WTC11 (cell line): ENCODE measurements at regions not wholly inside any gene's neighbourhood (a gene's known extent, or its start where the extent isn't known, plus 50 kb on each side); places are given as distances from the start of the nearest gene placed in this dataset.

ENCODE experiments used
- ATAC-seq: fragments of 200-7000 bp; cut with Tn5 transposase; 2 replicates; pipeline ENCODE4 v1.10.0; 2021; ENCODE audit warnings: mild to moderate bottlenecking, moderate library complexity
- CTCF ChIA-PET: fragments of 300-600 bp; sonication (Branson Sonifier 250); formaldehyde crosslinking; loops from one replicate; lab custom pipeline; 2021; ENCODE audit warnings: antibody characterized with exemption; lab: Charles Lee
- POLR2A ChIA-PET: fragments of 350-600 bp; sonication (Branson Sonifier 250); formaldehyde crosslinking; loops from one replicate; lab custom pipeline; 2021; ENCODE audit warnings: antibody characterized with exemption; lab: Charles Lee
- DNase-seq: peaks from one replicate; pipeline ENCODE4 v3.0.0; 2021; ENCODE audit warnings: low spot score
- H3K27ac Mint-ChIP-seq: 2 replicates; pipeline ENCODE4 v1.8.0; 2021; ENCODE audit warnings: mixed read lengths
- H3K27me3 Mint-ChIP-seq: 2 replicates; pipeline ENCODE4 v1.8.0; 2021; ENCODE audit warnings: low read depth, mild to moderate bottlenecking, moderate library complexity, mixed read lengths
- H3K36me3 Mint-ChIP-seq: 2 replicates; pipeline ENCODE4 v1.8.0; 2021; ENCODE audit warnings: mixed read lengths
- H3K4me1 Mint-ChIP-seq: 2 replicates; pipeline ENCODE4 v1.8.0; 2022; ENCODE audit warnings: mixed read lengths
- H3K4me3 Mint-ChIP-seq: 2 replicates; pipeline ENCODE4 v1.8.0; 2021; ENCODE audit warnings: mild to moderate bottlenecking, moderate library complexity, mixed read lengths
- H3K9me3 Mint-ChIP-seq: 2 replicates; pipeline ENCODE4 v1.8.0; 2021; ENCODE audit warnings: mixed read lengths
- CBFB ChIP-seq: sonication (generic); formaldehyde crosslinking; IDR thresholded peaks from 2 replicates; pipeline ENCODE4 v1.8.1; 2022; ENCODE audit warnings: mild to moderate bottlenecking, low read depth, missing genetic modification reagents
- E2F5 ChIP-seq: sonication (generic); formaldehyde crosslinking; IDR thresholded peaks from 2 replicates; pipeline ENCODE4 v1.8.1; 2022; ENCODE audit warnings: mild to moderate bottlenecking, moderate library complexity, missing genetic modification reagents
- ELF4 ChIP-seq: sonication (generic); formaldehyde crosslinking; IDR thresholded peaks from 2 replicates; pipeline ENCODE4 v1.8.1; 2022; ENCODE audit warnings: low read depth, mild to moderate bottlenecking, moderate library complexity, missing genetic modification reagents
- GABPB1 ChIP-seq: sonication (generic); formaldehyde crosslinking; IDR thresholded peaks from 2 replicates; pipeline ENCODE4 v1.8.1; 2023; ENCODE audit warnings: mild to moderate bottlenecking, missing genetic modification reagents
- HMGXB4 ChIP-seq: sonication (generic); formaldehyde crosslinking; IDR thresholded peaks from 2 replicates; pipeline ENCODE4 v1.8.1; 2023; ENCODE audit warnings: mild to moderate bottlenecking, moderate library complexity, missing genetic modification reagents
- NFE2L1 ChIP-seq: sonication (generic); formaldehyde crosslinking; IDR thresholded peaks from 2 replicates; pipeline ENCODE4 v1.8.1; 2023; ENCODE audit warnings: missing genetic modification reagents
- OVOL2 ChIP-seq: fragments of 250-450 bp; sonication (Bioruptor Pico); IDR thresholded peaks from 2 replicates; pipeline ENCODE4 v1.9.0; 2021; ENCODE audit warnings: mild to moderate bottlenecking, borderline replicate concordance
- TEAD1 ChIP-seq: sonication (generic); formaldehyde crosslinking; IDR thresholded peaks from 2 replicates; pipeline ENCODE4 v1.8.0; 2022; ENCODE audit warnings: mild to moderate bottlenecking, missing genetic modification reagents
- ZNF281 ChIP-seq: sonication (generic); formaldehyde crosslinking; IDR thresholded peaks from 2 replicates; pipeline ENCODE4 v1.8.0; 2023; ENCODE audit warnings: mild to moderate bottlenecking, missing genetic modification reagents
- ZNF317 ChIP-seq: sonication (generic); formaldehyde crosslinking; IDR thresholded peaks from 2 replicates; pipeline ENCODE4 v1.8.1; 2023; ENCODE audit warnings: low read depth, mild to moderate bottlenecking, moderate library complexity, missing genetic modification reagents, borderline replicate concordance
- TF ChIP-seq, protein P1 (sequence below): sonication (generic); formaldehyde crosslinking; IDR thresholded peaks from 2 replicates; pipeline ENCODE4 v1.8.1; 2022; ENCODE audit warnings: mild to moderate bottlenecking, missing genetic modification reagents, moderate library complexity, borderline replicate concordance
- TF ChIP-seq, protein P2 (sequence below): sonication (generic); formaldehyde crosslinking; IDR thresholded peaks from 2 replicates; pipeline ENCODE4 v1.8.0; 2022; ENCODE audit warnings: mild to moderate bottlenecking, missing genetic modification reagents
- TF ChIP-seq, protein P3 (sequence below): sonication (generic); formaldehyde crosslinking; IDR thresholded peaks from 2 replicates; pipeline ENCODE4 v1.8.1; 2023; ENCODE audit warnings: mild to moderate bottlenecking, missing genetic modification reagents, borderline replicate concordance
- TF ChIP-seq, protein P4 (sequence below): sonication (generic); formaldehyde crosslinking; IDR thresholded peaks from 2 replicates; pipeline ENCODE4 v1.8.0; 2022; ENCODE audit warnings: mild to moderate bottlenecking, missing genetic modification reagents

GRCh38 chr5:125286271-125286670 is 539.8 kb upstream of the ZNF608 start:
- DNase-seq: no peak
- no peak overlapping the region for H3K4me3 Mint-ChIP-seq
- no peaks in the 10 kb centered on the region for H3K27me3 Mint-ChIP-seq
- no peaks in the 10 kb centered on the region for H3K9me3 Mint-ChIP-seq
- no peak overlapping the region for H3K27ac Mint-ChIP-seq
- H3K4me1 Mint-ChIP-seq: peaks cover 16% of the 10 kb centered on the region
- TF ChIP-seq ELF4 (CRISPR knock-in tag) (no peak), TEAD1 (no peak), ZNF317 (CRISPR knock-in tag) (no peak), ZNF281 (no peak), GABPB1 (no peak), E2F5 (CRISPR knock-in tag) (no peak), HMGXB4 (CRISPR knock-in tag) (no peak)
- TF ChIP-seq, protein P1, sequence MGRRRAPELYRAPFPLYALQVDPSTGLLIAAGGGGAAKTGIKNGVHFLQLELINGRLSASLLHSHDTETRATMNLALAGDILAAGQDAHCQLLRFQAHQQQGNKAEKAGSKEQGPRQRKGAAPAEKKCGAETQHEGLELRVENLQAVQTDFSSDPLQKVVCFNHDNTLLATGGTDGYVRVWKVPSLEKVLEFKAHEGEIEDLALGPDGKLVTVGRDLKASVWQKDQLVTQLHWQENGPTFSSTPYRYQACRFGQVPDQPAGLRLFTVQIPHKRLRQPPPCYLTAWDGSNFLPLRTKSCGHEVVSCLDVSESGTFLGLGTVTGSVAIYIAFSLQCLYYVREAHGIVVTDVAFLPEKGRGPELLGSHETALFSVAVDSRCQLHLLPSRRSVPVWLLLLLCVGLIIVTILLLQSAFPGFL (CRISPR knock-in tag): no peak
- TF ChIP-seq, protein P2, sequence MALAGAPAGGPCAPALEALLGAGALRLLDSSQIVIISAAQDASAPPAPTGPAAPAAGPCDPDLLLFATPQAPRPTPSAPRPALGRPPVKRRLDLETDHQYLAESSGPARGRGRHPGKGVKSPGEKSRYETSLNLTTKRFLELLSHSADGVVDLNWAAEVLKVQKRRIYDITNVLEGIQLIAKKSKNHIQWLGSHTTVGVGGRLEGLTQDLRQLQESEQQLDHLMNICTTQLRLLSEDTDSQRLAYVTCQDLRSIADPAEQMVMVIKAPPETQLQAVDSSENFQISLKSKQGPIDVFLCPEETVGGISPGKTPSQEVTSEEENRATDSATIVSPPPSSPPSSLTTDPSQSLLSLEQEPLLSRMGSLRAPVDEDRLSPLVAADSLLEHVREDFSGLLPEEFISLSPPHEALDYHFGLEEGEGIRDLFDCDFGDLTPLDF (CRISPR knock-in tag): no peak
- TF ChIP-seq, protein P3, sequence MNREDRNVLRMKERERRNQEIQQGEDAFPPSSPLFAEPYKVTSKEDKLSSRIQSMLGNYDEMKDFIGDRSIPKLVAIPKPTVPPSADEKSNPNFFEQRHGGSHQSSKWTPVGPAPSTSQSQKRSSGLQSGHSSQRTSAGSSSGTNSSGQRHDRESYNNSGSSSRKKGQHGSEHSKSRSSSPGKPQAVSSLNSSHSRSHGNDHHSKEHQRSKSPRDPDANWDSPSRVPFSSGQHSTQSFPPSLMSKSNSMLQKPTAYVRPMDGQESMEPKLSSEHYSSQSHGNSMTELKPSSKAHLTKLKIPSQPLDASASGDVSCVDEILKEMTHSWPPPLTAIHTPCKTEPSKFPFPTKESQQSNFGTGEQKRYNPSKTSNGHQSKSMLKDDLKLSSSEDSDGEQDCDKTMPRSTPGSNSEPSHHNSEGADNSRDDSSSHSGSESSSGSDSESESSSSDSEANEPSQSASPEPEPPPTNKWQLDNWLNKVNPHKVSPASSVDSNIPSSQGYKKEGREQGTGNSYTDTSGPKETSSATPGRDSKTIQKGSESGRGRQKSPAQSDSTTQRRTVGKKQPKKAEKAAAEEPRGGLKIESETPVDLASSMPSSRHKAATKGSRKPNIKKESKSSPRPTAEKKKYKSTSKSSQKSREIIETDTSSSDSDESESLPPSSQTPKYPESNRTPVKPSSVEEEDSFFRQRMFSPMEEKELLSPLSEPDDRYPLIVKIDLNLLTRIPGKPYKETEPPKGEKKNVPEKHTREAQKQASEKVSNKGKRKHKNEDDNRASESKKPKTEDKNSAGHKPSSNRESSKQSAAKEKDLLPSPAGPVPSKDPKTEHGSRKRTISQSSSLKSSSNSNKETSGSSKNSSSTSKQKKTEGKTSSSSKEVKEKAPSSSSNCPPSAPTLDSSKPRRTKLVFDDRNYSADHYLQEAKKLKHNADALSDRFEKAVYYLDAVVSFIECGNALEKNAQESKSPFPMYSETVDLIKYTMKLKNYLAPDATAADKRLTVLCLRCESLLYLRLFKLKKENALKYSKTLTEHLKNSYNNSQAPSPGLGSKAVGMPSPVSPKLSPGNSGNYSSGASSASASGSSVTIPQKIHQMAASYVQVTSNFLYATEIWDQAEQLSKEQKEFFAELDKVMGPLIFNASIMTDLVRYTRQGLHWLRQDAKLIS (CRISPR knock-in tag): no peak
- TF ChIP-seq, all 79 proteins: peak for 0
- CTCF ChIA-PET: no interaction called here
- ATAC-seq: no peak
- POLR2A ChIA-PET: no interaction called here
- no peaks in the 10 kb centered on the region for H3K36me3 Mint-ChIP-seq

GRCh38 chr5:125289606-125290005 is 543.2 kb upstream of the ZNF608 start:
- no peak for DNase-seq
- CTCF ChIA-PET: no interaction called here
- POLR2A ChIA-PET: no interaction called here
- Mint-ChIP-seq H3K9me3 (no peaks in the 10 kb centered on the region), H3K36me3 (no peaks in the 10 kb centered on the region), H3K4me3 (no peak overlapping the region), H3K27me3 (no peaks in the 10 kb centered on the region), H3K27ac (no peak overlapping the region), H3K4me1 (peaks cover 22% of the 10 kb centered on the region)
- TF ChIP-seq NFE2L1 (CRISPR knock-in tag) (no peak), OVOL2 (CRISPR knock-in tag) (no peak), CBFB (CRISPR knock-in tag) (no peak)
- TF ChIP-seq, protein P4, sequence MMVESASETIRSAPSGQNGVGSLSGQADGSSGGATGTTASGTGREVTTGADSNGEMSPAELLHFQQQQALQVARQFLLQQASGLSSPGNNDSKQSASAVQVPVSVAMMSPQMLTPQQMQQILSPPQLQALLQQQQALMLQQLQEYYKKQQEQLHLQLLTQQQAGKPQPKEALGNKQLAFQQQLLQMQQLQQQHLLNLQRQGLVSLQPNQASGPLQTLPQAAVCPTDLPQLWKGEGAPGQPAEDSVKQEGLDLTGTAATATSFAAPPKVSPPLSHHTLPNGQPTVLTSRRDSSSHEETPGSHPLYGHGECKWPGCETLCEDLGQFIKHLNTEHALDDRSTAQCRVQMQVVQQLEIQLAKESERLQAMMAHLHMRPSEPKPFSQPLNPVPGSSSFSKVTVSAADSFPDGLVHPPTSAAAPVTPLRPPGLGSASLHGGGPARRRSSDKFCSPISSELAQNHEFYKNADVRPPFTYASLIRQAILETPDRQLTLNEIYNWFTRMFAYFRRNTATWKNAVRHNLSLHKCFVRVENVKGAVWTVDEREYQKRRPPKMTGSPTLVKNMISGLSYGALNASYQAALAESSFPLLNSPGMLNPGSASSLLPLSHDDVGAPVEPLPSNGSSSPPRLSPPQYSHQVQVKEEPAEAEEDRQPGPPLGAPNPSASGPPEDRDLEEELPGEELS (CRISPR knock-in tag): no peak
- no peak for ATAC-seq
